ENCODE measurements at regions not wholly inside any gene's neighbourhood (a gene's known extent, or its start where the extent isn't known, plus 50 kb on each side); places are given as distances from the start of the nearest gene placed in this dataset.

GRCh38 chr4:24249972-24250371 lies 334.4 kb downstream of the DHX15 start:
- no peak for TF ChIP-seq CTCF (IDR thresholded peaks at IDR 0.05)

- no peak for TF ChIP-seq CTCF (IDR thresholded peaks at IDR 0.05)
These were observed 335.4 kb downstream of the DHX15 start for GRCh38 chr4:24248674-24249630.

- no peak for TF ChIP-seq CTCF (IDR thresholded peaks at IDR 0.05)
These were observed 338.9 kb downstream of the DHX15 start for GRCh38 chr4:24245491-24245820.

- TF ChIP-seq CTCF (IDR thresholded peaks at IDR 0.05), result no peak
These were observed 339.5 kb downstream of the DHX15 start for GRCh38 chr4:24244663-24245490.

- no peak for TF ChIP-seq CTCF (IDR thresholded peaks at IDR 0.05)
These were observed 340.7 kb downstream of the DHX15 start for GRCh38 chr4:24243641-24244040.

- no peak for TF ChIP-seq CTCF (IDR thresholded peaks at IDR 0.05)
These were observed 342.8 kb downstream of the DHX15 start for GRCh38 chr4:24241511-24241910.

GRCh38 chr4:24240655-24241054 lies 343.7 kb downstream of the DHX15 start:
- no peak for TF ChIP-seq CTCF (IDR thresholded peaks at IDR 0.05)
